ENCODE measurements at regions not wholly inside any gene's neighbourhood (a gene's known extent, or its start where the extent isn't known, plus 50 kb on each side); places are given as distances from the start of the nearest gene placed in this dataset.

- no peak for DNase-seq
These were observed 123.5 kb upstream of the ZFHX3 start for GRCh38 chr16:73171380-73171779.

GRCh38 chr16:73170612-73171038, 122.7 kb upstream of the ZFHX3 start:
- no peak for DNase-seq

GRCh38 chr16:73166947-73167550, 119.1 kb upstream of the ZFHX3 start:
- DNase-seq = no peak

GRCh38 chr16:73166441-73166851, 118.5 kb upstream of the ZFHX3 start:
- DNase-seq = no peak

GRCh38 chr16:73163238-73163815, 115.4 kb upstream of the ZFHX3 start:
- no peak for DNase-seq

GRCh38 chr16:73161977-73162376, 114.0 kb upstream of the ZFHX3 start:
- no peak for DNase-seq

- DNase-seq = no peak
These were observed 111.4 kb upstream of the ZFHX3 start for GRCh38 chr16:73159296-73159695.

- no peak for DNase-seq
These were observed 109.9 kb upstream of the ZFHX3 start for GRCh38 chr16:73157861-73158260.

GRCh38 chr16:73154063-73154870, 106.3 kb upstream of the ZFHX3 start:
- no peak for DNase-seq

GRCh38 chr16:73152386-73153125, 104.6 kb upstream of the ZFHX3 start:
- DNase-seq = no peak

GRCh38 chr16:73151941-73152340, 104.0 kb upstream of the ZFHX3 start:
- DNase-seq = no peak

- DNase-seq = no peak
These were observed 103.3 kb upstream of the ZFHX3 start for GRCh38 chr16:73151225-73151624.

GRCh38 chr16:73150786-73151185, 102.9 kb upstream of the ZFHX3 start:
- no peak for DNase-seq

- DNase-seq = no peak
These were observed 101.4 kb upstream of the ZFHX3 start for GRCh38 chr16:73149334-73149733.

- DNase-seq = no peak
These were observed 100.0 kb upstream of the ZFHX3 start for GRCh38 chr16:73147958-73148357.

- no peak for DNase-seq
These were observed 97.4 kb upstream of the ZFHX3 start for GRCh38 chr16:73145166-73145880.

GRCh38 chr16:73143576-73144422, 95.9 kb upstream of the ZFHX3 start:
- DNase-seq = no peak

- DNase-seq = no peak
These were observed 95.1 kb upstream of the ZFHX3 start for GRCh38 chr16:73143002-73143401.

GRCh38 chr16:73142053-73142854, 94.3 kb upstream of the ZFHX3 start:
- no peak for DNase-seq

GRCh38 chr16:73140929-73141328, 93.0 kb upstream of the ZFHX3 start:
- DNase-seq = no peak
